ENCODE measurements at regions not wholly inside any gene's neighbourhood (a gene's known extent, or its start where the extent isn't known, plus 50 kb on each side); places are given as distances from the start of the nearest gene placed in this dataset.

DNA sequence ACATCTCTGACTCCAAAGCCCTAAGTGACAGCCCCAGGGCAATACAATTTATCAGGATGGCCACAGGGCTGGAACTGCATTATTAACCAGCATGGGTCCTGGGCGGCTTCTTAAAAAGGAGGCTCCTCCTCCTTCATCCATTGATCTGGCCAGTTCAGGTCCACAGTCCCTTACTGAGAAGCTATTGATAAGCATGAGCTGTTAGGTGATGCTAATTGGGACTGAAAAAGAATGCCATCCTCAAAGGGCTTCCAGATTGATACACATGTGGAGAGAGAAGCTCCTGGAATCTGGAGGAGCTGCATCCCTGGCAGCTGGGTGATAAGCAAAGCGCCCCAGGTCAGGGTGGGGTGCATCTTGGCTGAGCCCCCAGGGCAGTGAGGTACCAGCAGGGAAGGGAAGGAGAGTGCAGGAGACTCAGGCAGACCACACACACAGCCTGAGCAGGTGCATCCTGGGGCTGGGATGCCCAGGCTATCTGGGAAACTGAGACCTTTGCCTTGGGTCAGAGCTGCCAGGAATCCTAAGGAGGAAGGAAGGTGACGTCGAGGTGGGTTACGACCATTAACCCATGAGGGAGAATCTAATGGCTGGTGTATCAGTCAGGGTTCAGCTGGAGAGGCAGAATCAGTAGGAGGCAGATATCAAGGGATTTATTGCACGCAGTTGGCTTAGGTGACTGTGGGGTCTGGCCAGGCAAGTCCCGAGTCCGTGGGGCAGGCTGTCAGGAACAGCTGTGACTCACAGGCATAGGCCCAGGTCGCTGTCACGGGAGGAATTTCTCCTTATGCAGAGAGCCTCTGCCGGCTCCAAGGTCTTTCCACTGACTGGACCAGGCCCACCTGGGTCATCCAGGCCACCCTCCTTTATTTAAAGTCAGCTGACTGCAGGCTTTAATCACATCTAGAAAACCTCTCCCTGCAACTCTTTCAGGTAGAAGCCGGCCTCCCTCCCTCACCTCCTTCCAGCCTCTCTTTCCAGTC lies 261.2 kb downstream of the BMP7 start:
- no peak for DNase-seq

- no peak for DNase-seq
Observed at GRCh38 chr20:57006411-57007170, 259.9 kb downstream of the BMP7 start.

DNA sequence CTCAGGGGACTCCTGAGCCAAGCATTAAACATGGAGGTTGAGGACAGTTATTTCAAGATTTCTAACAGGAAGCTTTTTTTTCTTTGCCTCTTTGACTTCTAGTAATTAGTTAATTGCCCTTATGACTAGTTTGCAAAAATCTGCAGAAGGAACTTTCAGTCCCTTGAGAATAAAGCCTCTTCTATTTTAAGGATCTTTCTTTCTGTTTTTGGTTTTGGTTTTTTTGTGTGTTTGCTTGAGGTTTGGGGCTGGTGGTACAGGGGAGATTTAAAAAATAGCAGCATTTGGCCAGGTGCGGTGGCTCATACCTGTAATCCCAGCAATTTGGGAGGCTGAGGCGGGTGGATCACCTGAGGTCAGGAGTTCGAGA lies 259.3 kb downstream of the BMP7 start:
- DNase-seq, result no peak

- DNase-seq, result no peak
Observed at GRCh38 chr20:57008217-57008616, 258.2 kb downstream of the BMP7 start.

DNA sequence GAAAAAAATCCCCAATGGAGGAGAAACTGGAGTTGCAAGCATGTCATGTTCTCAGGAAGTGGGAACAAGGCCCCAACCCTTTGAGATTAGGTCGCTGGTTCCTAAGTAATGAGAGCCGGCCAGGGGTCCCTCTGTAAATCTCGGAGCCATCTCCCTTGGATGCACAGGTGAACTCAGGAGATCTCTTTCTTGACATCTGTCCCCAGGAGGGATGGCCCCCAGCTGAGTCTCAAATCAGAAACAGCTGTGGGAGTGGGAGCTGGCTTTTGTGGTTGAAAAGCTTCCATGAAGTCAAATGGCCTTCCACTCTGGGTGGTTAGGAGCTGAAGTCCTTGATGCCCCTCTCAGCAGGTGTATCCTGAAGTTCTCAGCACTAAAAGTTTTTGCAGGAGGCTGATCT lies 257.1 kb downstream of the BMP7 start:
- DNase-seq, result no peak

DNA sequence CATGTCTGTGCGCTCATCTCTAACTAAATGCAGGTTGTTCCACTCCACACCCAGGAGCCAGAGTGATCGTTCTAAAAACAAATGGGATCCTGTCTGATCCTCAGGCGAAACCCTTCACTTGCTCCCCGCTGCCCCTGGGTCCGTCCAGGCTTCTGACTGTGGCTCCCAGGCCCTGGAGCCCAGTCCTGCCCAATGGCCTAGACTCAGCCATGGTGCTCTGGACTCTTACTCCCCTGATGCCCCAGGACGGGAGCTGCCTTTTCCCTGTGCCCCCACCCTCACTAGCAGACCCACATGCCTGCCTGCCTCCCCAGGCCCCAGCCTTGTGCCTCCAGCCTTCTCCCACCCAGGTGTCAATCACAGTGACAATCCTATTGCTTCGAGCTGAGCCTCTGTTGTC lies 256.7 kb downstream of the BMP7 start:
- DNase-seq, result no peak

DNA sequence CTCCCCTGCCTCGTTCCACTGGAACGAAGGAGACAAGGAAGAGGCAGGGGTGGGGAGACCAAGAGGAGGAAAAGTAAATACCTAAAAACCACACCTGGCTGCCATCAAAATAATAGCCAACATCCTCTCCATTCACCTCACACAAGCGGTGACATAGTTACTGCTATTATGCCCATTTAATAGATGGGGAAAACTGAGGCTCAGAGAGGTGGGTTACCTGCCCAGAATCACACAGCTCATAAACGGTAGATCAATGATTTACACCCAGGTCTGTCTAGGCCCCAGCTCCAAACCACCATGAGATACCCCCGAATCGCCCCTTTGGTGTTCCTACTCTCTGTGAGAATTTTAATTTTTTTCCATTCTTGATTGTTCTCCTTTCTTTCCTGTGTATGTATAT lies 253.8 kb downstream of the BMP7 start:
- DNase-seq, result no peak

GRCh38 chr20:57013217-57013616 lies 253.2 kb downstream of the BMP7 start:
- no peak for DNase-seq

GRCh38 chr20:57013741-57014140 lies 252.7 kb downstream of the BMP7 start:
- DNase-seq, result no peak

DNA sequence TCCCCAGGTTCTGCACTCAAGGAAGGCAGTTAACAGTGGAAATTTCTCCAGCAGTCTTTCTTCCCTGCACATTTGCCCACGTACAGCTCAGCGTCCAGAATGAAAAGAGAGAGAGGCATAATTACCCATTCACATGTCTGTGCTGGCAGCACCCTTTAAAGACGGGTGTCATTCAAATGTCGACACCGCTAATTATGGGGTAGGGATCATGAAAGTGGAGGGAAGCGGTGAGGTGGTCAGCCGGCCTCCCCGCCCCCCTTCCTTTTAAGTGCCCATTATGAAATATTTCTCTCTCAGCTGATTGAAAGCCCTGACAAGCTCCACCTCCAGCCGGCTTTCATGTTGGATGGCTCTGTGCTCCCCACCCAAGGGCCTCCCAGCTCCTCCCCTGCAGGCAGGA lies 246.1 kb downstream of the BMP7 start:
- DNase-seq, result no peak

GRCh38 chr20:57022306-57022705 lies 244.1 kb downstream of the BMP7 start:
- DNase-seq, result no peak

DNA sequence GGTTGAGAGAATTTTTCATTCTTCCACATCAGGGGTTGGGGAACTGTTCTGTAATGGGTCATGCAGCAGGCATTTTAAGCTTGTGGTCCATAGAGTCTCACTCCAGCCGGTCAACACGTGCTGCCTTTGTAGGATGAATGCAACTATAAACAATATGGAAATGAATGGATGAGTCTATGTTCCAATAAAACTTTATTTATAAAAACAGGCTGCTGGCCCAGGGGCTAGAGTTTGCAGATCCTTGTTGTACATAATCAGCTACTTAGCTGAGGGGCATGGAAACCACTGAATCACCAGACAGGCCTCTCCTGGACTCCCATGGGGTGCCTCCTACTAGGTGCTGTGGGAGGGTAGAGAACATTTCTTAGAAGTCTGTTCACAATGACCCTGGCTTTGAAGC lies 243.4 kb downstream of the BMP7 start:
- no peak for DNase-seq

DNA sequence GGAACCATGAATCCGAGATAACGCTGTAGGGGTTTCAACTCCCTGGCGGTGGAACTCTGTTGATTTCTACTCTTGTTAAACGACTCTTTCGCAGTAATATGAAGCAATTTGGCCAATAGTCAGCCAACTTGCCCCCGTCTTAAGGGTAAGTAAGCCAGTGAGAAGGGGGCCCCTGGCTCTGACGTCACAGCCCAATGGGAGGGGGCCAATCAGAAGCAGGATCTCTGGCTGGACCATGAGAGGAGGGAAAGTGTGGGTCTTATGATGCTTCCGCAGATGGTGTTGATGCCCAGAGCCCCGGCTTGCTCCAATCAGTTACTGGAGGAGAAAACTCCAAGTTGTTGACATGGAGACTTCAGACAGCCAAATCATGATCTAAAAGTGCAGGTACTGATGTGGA lies 242.4 kb downstream of the BMP7 start:
- no peak for DNase-seq

DNA sequence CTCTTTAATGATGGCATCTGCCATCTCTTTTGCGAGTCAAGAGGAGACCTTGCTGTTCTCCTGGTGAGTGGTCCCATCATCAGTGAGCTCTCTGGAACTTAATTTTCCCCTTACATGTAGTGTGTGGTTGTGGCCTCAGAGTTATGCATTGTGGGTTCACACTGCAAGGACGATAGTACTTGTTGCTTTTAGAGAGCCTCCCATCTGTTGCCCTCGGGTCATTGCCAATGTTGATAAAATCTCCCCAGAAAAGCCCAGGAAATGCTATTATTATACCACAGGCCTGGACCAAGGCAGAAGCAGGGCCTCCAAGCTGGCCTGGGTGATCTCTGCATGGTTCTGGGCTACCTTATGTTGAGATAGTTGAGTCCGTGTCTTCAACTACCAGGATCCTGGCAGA lies 241.6 kb downstream of the BMP7 start:
- DNase-seq, result no peak

DNA sequence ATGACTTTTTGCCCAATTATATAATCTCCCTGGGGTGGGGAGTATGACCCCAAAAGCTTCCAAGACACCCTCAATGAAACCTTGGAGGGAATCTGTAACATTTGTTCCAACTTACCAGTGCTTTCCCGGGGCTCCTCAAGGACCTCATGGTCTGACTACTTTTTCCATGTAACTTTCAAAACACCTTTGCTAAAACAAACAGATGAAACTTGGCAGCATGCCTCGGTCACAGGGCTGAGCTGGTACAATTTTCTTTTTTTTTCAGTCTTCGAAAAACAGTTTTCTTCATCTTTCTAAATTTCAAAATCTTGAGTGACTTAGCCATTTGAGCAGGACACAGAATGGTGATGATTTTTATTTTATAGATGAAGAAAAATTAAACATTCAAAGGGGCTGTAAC lies 241.2 kb downstream of the BMP7 start:
- DNase-seq, result no peak

GRCh38 chr20:57025666-57026224 lies 240.7 kb downstream of the BMP7 start:
- DNase-seq, result no peak

DNA sequence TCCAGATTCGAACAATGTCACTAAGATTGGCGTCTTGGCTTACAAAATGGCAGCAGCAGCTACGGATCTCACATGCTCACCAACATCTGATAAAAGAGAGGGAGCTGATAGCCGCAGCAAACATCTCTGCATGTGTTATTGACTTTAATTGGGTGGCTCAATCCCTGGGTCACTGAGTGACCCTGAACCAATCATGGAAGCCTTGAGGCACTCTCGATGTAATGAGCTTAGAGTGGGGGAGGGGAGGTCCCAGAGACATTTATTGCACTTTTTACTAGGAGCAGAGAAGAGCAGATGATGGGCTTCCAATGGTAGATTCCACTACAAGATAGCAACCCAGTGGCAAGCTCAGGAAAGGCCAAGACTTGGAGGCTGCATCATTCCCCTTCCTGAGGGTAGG lies 238.7 kb downstream of the BMP7 start:
- DNase-seq, result no peak

DNA sequence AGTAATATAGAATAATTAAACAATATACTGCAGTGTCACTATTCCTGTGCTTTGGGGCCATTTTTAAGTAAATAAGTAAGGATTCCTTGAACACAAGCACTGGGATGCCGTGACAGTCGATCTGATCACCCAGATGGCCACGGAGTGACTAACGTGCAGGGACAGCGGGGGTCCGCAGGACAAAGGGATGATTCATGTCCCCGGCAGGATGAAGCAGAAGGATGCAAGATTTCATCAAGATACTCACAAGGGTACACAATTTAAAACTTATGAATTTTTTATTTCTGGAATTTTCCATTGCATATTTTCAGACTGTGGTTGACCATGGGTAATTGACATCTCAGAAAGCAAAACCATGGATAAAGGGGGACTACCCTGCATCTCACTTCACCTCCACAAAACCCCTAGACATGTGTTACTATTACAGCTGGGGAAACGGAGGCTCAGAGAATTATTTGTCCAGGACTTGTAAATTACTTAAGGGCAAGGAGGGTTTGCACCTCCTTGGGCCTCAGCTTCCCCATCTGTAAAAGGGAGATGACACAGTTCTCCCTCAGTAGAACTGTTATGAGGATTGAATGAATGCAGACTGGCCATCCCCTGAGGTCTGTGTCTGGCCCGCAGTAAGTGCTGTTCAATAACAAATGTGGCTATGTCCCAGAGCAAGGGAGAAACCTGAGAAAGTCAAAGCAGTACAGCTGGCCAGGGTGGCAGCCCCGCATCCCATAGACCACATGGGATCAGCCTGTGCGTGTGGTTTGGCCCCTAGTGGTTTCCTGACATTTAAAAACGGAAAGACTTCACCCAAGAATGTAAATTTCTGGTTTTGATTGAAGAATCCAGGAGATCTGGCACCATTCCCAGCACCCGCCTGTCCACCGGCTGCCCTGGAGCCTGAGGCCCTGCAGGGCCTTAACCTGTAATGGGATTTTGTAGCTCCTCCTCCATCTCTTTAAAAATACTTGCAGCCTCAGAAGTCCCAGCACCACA lies 235.5 kb downstream of the BMP7 start:
- no peak for DNase-seq

GRCh38 chr20:57031867-57032355 lies 234.5 kb downstream of the BMP7 start:
- no peak for DNase-seq

- DNase-seq, result no peak
Observed at GRCh38 chr20:57032847-57033246, 233.6 kb downstream of the BMP7 start.

- no peak for DNase-seq
Observed at GRCh38 chr20:57034001-57034400, 232.4 kb downstream of the BMP7 start.

DNA sequence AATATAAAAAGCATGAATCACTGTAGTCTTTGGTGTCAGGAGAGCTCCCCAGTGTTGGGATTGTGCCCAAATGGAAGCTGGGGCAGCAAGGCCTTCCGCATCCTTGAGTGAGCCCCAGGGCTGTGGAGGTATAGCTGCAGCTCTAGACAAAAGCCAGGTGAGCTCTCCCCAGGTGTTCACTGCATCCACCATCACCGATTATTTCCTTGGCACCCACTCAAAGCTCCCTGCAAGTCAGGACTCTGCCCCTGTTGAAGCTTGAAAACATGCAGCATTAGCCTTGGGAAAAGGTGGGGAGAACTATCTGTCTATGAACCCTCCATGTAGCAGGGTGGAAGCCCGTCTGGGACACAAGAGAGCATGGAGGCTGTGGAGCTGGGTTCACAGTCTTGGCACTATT lies 228.8 kb downstream of the BMP7 start:
- DNase-seq, result no peak
